Tibial artery (tissue), 4 donors: ENCODE measurements at regions not wholly inside any gene's neighbourhood (a gene's known extent, or its start where the extent isn't known, plus 50 kb on each side); places are given as distances from the start of the nearest gene placed in this dataset.
A peak's percentile ranks its signal among the peaks of the same experiment; 100 is the strongest.

Experiments used
- DNase-seq, 2 donors: peaks; one replicate each; pipeline ENCODE4 v3.0.0-alpha.2; 2019
- H3K27ac ChIP-seq, 2 donors: fragments of 200-600 bp; sonication (generic) in 1 of 2; 1 replicate in 1 of 2; 2 replicates in 1 of 2; pipeline ENCODE4 v1.5.1; 2018 to 2019; ENCODE audit warnings: mild to moderate bottlenecking in 1 of 2
- H3K27me3 ChIP-seq, 2 donors: fragments of 200-600 bp; sonication (generic) in 1 of 2; one replicate each; pipeline versions ENCODE4 v1.5.1 to v1.6.0; 2016 to 2019
- H3K36me3 ChIP-seq, 3 donors: fragments of 200-600 bp; sonication (generic) in 2 of 3; one replicate each; pipeline ENCODE4 v1.5.1; 2016 to 2019; ENCODE audit warnings: mild to moderate bottlenecking in 2 of 3
- H3K4me1 ChIP-seq, 4 donors: fragments of 200-600 bp; sonication (generic) in 2 of 4; 1 replicate in 3 of 4; 2 replicates in 1 of 4; pipeline ENCODE4 v1.5.1; 2016 to 2019
- H3K4me3 ChIP-seq, 2 donors: fragments of 200-600 bp; sonication (generic) in 1 of 2; 1 replicate in 1 of 2; 2 replicates in 1 of 2; pipeline ENCODE4 v1.5.1; 2018 to 2019; ENCODE audit warnings: mild to moderate bottlenecking in 2 of 2
- H3K9me3 ChIP-seq, 3 donors: fragments of 200-600 bp; sonication (generic) in 1 of 3; one replicate each; pipeline ENCODE4 v1.5.1; 2016 to 2019
- intact Hi-C: fragments of 100-400 bp; cut with DNase I; formaldehyde crosslinking; loops from one replicate; pipeline ENCODE4 v1.15.0; 2023; ENCODE audit warnings: low total_unique reads
- TF ChIP-seq, protein P1 (sequence below), 2 experiments: fragments of 200-600 bp in 1 of 2; fragments of 450-650 bp in 1 of 2; IDR thresholded peaks; one replicate each; pipeline ENCODE4 v1.5.1; 2017 to 2019; ENCODE audit warnings: antibody characterized with exemption in 2 of 2, mild to moderate bottlenecking in 1 of 2, moderate library complexity in 1 of 2

DNA sequence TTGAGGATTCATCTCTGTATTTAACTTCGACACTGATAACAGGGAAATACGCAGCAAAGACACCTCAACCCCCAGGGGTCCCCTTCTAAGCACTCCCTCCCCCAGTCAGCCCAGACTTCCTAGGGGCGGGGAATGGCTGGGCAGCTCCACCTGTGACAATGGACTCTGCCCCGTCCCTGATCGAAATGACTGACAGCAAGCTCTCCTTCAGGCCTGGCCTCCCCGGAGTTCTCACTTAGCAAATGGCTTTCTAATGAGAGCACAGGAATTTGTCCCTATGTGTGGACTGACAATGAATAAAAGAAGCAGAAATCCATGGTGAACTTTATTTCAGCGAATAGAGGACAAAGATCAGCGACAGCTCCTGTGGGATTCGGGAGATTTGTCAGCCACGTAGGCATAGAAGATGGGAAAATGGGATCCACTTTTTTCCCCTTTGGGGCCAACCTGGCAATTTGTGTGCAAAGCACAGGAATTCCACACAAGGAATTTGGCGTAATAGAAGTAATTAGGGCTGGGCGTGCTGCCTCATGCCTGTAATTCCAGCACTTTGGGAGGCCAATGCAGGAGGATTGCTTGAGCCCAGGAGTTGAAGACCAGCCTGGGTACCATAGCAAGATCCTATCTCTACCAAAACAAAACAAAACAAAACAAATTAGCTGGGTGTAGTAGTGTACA lies 63.8 kb downstream of the TNFAIP2 start:
- no peaks in the 10 kb centered on the region for H3K9me3 ChIP-seq
- TF ChIP-seq, protein P1, sequence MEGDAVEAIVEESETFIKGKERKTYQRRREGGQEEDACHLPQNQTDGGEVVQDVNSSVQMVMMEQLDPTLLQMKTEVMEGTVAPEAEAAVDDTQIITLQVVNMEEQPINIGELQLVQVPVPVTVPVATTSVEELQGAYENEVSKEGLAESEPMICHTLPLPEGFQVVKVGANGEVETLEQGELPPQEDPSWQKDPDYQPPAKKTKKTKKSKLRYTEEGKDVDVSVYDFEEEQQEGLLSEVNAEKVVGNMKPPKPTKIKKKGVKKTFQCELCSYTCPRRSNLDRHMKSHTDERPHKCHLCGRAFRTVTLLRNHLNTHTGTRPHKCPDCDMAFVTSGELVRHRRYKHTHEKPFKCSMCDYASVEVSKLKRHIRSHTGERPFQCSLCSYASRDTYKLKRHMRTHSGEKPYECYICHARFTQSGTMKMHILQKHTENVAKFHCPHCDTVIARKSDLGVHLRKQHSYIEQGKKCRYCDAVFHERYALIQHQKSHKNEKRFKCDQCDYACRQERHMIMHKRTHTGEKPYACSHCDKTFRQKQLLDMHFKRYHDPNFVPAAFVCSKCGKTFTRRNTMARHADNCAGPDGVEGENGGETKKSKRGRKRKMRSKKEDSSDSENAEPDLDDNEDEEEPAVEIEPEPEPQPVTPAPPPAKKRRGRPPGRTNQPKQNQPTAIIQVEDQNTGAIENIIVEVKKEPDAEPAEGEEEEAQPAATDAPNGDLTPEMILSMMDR (IDR thresholded peaks at IDR 0.05), result no peak
- H3K4me3 ChIP-seq, result no peak overlapping the region
- H3K27ac ChIP-seq, result no peak overlapping the region
- no peaks in the 10 kb centered on the region for H3K36me3 ChIP-seq
- peaks cover 0 to 9% (median 7%) of the 10 kb centered on the region in 4 donors for H3K4me1 ChIP-seq
- intact Hi-C loops, result loop anchor here (10.0 kb wide), 1 partner anchor 82 kb away; no protein-coding TSS in a partner anchor
- peak in 1 of 2 donors; percentile 12 for DNase-seq
- peaks cover 0 to 54% of the 10 kb centered on the region in 2 donors for H3K27me3 ChIP-seq

DNA sequence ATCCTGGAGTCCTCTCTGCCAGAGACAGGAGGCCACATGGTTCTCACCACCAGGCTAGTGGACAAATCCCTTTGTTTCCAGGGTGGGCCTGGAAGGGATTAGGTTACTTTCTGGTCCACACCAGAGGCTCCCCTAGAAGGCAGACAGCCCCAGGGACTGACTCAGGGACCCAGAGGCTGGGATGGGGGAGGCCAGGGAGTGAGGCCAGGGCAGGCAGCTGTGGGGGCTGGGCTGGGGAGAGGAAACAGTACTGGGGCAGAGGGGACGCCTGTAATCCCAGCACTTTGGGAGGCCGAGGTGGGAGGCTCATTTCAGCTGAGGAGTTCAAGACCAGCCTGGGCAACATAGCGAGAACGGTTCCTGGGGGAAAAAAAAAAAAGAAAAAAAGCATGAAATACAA lies 64.7 kb downstream of the TNFAIP2 start:
- intact Hi-C loops, result loop anchor here (10.0 kb wide), 1 partner anchor 83 kb away; no protein-coding TSS in a partner anchor
- Histone ChIP-seq H3K9me3 (no peaks in the 10 kb centered on the region), H3K4me3 (no peak overlapping the region), H3K27ac (no peak overlapping the region), H3K4me1 (peaks cover 0 to 9% (median 7%) of the 10 kb centered on the region in 4 donors), H3K36me3 (no peaks in the 10 kb centered on the region), H3K27me3 (peaks cover 0 to 54% of the 10 kb centered on the region in 2 donors)
- TF ChIP-seq, protein P1 (IDR thresholded peaks at IDR 0.05), result no peak
- DNase-seq, result no peak

DNA sequence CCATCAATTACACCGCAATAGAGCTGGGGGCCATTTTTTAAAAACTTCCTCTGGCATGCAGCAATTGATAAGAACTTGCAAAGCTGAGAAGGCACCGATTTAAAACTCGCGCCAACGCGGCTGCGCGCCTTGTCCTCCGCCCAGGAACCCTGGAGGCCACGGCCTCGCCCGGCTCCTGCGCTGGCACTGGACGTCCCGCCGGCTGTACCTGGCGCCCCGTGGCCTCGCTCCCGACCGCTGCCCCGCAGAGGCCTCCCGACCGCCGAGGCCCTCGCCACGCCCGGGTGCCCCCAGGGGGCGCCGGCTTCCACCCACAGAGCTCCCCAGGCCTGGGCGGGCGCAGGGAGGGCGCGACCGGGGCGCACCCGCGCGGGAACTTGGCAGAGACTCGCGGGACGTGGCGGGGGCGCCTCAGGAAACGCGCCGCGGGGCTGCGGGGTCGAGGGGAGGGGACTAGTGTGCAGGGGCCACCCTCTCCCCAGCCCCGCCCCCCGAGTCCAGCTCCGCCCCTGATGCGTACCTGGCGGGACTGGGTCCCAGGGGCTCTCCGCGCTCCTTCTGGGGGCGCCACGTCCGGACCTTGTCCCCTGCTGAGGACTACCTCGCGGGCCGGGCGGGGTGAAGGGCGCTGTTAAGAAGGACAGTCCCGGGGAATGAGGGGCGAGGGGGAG lies 65.7 kb downstream of the TNFAIP2 start:
- DNase-seq, result no peak

DNA sequence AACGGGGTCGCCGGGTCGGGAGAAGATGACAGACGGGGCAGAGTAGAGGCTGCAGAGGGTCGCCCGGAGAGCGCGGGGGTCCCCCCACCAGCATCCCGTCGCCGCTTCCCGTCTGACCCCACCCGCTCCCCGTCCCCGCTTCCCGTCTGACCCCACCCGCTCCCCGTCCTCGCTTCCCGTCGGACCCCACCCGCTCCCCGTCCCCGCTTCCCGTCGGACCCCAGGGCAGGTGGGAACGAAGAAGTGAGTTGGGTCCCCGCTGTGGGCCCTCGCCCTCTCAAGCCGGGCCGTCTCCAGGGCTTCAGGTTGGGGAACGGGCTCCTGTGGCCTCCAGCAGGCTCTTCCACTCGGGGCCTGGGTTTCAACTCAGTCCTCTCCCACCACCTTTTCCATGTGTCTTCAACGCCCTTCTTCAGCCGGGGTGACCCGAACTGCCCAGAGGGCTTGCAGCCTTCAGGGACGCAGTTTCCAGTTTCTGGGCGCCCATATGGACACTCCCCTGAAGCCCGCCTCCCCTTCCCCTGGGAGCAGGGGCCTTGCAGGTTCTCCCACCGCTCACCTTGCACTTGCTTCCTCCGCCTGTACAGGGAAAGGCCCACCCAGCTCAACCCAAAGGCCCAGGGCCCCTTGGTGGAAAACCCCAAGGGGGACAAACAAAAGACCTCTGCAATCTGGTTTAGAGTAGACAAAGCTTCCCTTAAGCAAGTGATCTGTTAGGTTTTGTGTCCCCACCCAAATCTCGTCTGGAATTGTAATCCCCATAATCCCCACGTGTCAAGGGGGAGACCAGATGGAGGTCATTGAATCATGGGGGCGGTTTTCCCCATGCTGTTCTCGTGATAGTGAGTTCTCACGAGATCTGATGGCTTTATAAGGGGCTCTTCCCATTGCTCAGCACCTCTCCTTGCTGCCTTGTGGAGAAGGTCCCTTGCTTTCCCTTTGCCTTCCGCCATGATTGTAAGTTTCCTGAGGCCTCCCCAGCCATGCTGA lies 66.5 kb downstream of the TNFAIP2 start:
- TF ChIP-seq, protein P1 (IDR thresholded peaks at IDR 0.05), result no peak
- Histone ChIP-seq H3K4me1 (peaks cover 0 to 9% (median 7%) of the 10 kb centered on the region in 4 donors), H3K4me3 (peak overlapping the region in 1 of 2 donors; percentile 40), H3K27ac (no peak overlapping the region), H3K36me3 (no peaks in the 10 kb centered on the region), H3K27me3 (peaks cover 0 to 48% of the 10 kb centered on the region in 2 donors), H3K9me3 (no peaks in the 10 kb centered on the region)
- DNase-seq, result no peak
- intact Hi-C loops, result loop anchor here (10.0 kb wide), 1 partner anchor 85 kb away; no protein-coding TSS in a partner anchor

More for the DNA sequence above, 65.7 kb downstream of the TNFAIP2 start:
- Histone ChIP-seq H3K27ac (no peak overlapping the region), H3K27me3 (peaks cover 0 to 51% of the 10 kb centered on the region in 2 donors), H3K4me3 (peak overlapping the region; percentile 12 to 40), H3K36me3 (no peaks in the 10 kb centered on the region), H3K4me1 (peaks cover 0 to 9% (median 7%) of the 10 kb centered on the region in 4 donors), H3K9me3 (no peaks in the 10 kb centered on the region)
- intact Hi-C loops, result loop anchor here (10.0 kb wide), 1 partner anchor 84 kb away; no protein-coding TSS in a partner anchor
- TF ChIP-seq, protein P1 (IDR thresholded peaks at IDR 0.05), result peak; percentile 10 to 18

DNA sequence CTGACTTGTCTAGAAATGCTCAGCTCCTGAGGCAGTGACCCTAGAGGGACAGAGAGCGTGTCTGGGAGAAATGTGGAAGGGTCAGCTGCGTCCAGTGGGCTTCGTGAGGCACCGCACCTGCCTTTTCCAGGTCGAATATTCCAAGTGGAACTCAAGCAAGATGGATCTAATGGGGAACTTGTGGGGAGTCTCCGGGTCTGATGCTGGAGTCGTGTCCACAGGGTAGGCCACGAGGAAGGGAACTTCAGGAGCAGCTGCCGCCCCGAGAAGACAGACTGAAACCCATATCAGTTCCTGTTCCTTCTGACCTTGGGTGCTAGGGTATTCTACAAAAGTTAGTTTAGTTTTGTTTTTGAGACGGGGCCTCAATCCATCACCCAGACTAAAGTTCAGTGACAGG lies 67.5 kb downstream of the TNFAIP2 start:
- H3K27me3 ChIP-seq, result peaks cover 0 to 48% of the 10 kb centered on the region in 2 donors
- intact Hi-C loops, result no loop called here

More for the DNA sequence above, 67.5 kb downstream of the TNFAIP2 start:
- no peaks in the 10 kb centered on the region for H3K36me3 ChIP-seq
- peak in 1 of 2 donors; percentile 61 for DNase-seq
- H3K4me3 ChIP-seq, result no peak overlapping the region
- no peak overlapping the region for H3K27ac ChIP-seq
- TF ChIP-seq, protein P1 (IDR thresholded peaks at IDR 0.05), result no peak
- H3K4me1 ChIP-seq, result peaks cover 0 to 9% (median 7%) of the 10 kb centered on the region in 4 donors
- no peaks in the 10 kb centered on the region for H3K9me3 ChIP-seq
